GM20000 (cell line): ENCODE measurements at regions not wholly inside any gene's neighbourhood (a gene's known extent, or its start where the extent isn't known, plus 50 kb on each side); places are given as distances from the start of the nearest gene placed in this dataset.
"Not testable (repeated sequence)": the region's sequence is repeated elsewhere in the genome, so short reads cannot be mapped to it uniquely, and the experiment has no call there.

Experiments used
- DNase-seq: peaks from one replicate; pipeline ENCODE4 v3.0.0; 2012; ENCODE audit warnings: low spot score
- CTCF ChIP-seq: IDR thresholded peaks from 2 replicates; pipeline ENCODE4 v1.5.1; 2012; ENCODE audit warnings: mild to moderate bottlenecking, control low read depth; ENCODE audit errors: extremely low read depth, missing control alignments

- TF ChIP-seq CTCF: no peak
Measured at GRCh38 chr1:38505944-38506343, 353.6 kb downstream of the RRAGC start.

GRCh38 chr1:38502758-38503157 lies 356.8 kb downstream of the RRAGC start:
- peak; percentile 27 for TF ChIP-seq CTCF
- peak; percentile 28 for DNase-seq

More at GRCh38 chr1:38505944-38506343, 353.6 kb downstream of the RRAGC start:
- DNase-seq: no peak

GRCh38 chr1:38500891-38501290 lies 358.7 kb downstream of the RRAGC start:
- no peak for TF ChIP-seq CTCF
- DNase-seq: no peak

GRCh38 chr1:38500352-38500751 lies 359.2 kb downstream of the RRAGC start:
- no peak for DNase-seq
- TF ChIP-seq CTCF: no peak

GRCh38 chr1:38498686-38499085 lies 360.9 kb downstream of the RRAGC start:
- peak; percentile 25 for DNase-seq
- no peak for TF ChIP-seq CTCF

- no peak for DNase-seq
- no peak for TF ChIP-seq CTCF
Measured at GRCh38 chr1:38497921-38498656, 361.5 kb downstream of the RRAGC start.

- DNase-seq: not testable (repeated sequence)
Measured at GRCh38 chr1:38493306-38493705, 366.3 kb downstream of the RRAGC start.

GRCh38 chr1:38489844-38490270 lies 369.7 kb downstream of the RRAGC start:
- DNase-seq: peak; percentile 64
- peak; percentile 60 for TF ChIP-seq CTCF
